ENCODE measurements at regions not wholly inside any gene's neighbourhood (a gene's known extent, or its start where the extent isn't known, plus 50 kb on each side); places are given as distances from the start of the nearest gene placed in this dataset.

- TF ChIP-seq CTCF (IDR thresholded peaks at IDR 0.05) (no peak), EZH2 (IDR thresholded peaks at IDR 0.05) (no peak), EZH2phosphoT487 (IDR thresholded peaks at IDR 0.05) (no peak)
Measured at GRCh38 chr5:108581026-108581425, 166.7 kb upstream of the FER start.

Data from neural progenitor cell (in vitro differentiated cells).